HG03469 (cell line): ENCODE measurements at regions not wholly inside any gene's neighbourhood (a gene's known extent, or its start where the extent isn't known, plus 50 kb on each side); places are given as distances from the start of the nearest gene placed in this dataset.
"Not testable (repeated sequence)": the region's sequence is repeated elsewhere in the genome, so short reads cannot be mapped to it uniquely, and the experiment has no call there.

Experiments used
- ATAC-seq: cut with Tn5 transposase; IDR thresholded peaks from one replicate; pipeline ENCODE4 v1.9.1; 2021; ENCODE audit warnings: mild to moderate bottlenecking, moderate library complexity, moderate number of reproducible peaks; ENCODE audit not compliant: unreplicated experiment

DNA sequence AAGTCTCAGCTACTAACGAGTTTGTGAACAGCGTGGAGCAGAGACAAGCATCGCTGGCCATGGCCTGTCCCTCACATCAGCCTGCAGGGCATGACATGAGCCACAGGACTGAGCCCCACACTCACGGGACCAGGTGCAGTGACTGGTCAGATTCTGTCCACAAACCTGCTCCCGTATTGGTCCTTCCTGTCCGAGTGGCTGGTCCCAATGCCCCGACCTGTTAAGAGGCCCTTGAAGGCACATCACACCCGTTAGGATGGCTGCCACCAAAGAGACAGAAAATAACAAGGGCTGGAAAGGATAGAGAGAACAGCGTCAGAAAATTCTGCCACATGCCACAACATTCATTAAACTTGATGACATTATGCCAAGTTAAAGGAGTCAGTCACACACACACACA, 403.2 kb upstream of the MYT1L start:
- ATAC-seq: no peak

DNA sequence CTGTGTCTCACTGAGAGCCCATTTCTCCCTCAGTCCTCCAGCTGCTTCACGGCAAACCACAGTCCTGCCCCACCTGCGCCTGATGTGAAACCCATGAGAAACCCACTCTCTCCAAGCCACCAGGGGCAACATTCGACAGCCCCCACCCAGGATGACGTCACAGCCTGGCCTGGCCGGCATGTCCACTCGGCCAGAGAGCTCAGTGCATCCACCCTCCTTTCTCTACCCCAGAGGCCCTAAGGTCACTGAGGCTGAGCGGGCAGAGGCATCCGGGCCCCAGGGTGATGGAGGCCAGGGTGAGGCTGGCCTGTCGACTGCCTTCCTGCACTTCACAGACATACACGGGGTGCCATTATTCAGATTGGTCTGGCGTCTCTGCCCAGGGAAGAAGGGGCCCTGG, 402.7 kb upstream of the MYT1L start:
- ATAC-seq: no peak

DNA sequence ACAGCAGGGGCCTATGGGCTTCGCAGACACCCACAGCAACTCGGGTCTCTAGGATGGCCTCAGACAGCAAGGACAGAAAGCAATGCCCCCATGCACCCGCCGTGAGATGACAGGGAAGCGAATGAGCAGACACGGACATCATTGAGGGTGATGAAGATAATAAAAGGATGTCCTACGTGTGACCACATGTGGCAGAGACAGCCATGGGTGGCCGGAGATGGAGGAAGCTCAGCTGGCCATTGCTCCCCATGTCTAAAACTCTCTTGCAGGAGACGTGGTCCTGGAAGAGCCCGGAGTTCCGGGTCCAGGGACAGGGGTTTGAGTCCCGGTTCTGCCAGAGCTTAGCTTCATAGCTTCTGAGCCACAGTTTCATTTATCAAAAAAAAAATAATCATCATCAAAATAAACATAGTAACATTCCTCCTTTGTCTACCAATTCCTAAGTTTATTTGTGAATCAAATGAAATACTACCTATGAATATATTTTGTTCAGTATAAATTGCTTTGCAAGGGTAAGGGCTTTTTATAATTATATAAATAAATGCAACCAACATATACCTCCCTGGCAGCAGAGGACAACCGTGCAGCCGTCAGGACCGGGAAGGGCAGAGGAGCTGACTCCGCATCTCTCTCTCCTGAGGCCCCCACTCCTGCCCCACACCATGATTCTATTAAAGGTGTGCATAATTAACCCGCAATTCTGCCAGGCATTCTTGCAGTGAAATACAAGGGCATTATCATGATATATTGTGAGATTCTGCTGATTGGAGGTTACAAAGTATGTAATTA, 401.4 kb upstream of the MYT1L start:
- ATAC-seq: no peak

DNA sequence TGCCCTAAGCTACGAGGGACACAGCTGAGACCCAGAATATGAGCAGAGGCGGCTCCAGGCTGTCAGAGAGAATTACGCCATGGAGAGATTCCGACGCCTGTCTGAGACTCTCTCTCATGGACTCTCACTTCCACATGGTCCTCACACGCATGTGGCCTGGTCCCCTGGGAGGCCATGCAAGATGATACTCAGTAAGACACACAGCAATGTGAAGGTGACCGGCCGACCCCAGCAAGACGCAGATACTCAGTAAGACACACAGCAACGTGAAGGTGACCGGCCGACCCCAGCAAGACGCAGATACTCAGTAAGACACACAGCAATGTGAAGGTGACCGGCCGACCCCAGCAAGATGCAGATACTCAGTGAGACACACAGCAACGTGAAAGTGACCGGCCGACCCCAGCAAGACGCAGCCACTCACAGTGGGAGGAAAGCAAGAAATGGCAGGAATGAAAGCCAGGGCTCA, 400.8 kb upstream of the MYT1L start:
- no peak for ATAC-seq

DNA sequence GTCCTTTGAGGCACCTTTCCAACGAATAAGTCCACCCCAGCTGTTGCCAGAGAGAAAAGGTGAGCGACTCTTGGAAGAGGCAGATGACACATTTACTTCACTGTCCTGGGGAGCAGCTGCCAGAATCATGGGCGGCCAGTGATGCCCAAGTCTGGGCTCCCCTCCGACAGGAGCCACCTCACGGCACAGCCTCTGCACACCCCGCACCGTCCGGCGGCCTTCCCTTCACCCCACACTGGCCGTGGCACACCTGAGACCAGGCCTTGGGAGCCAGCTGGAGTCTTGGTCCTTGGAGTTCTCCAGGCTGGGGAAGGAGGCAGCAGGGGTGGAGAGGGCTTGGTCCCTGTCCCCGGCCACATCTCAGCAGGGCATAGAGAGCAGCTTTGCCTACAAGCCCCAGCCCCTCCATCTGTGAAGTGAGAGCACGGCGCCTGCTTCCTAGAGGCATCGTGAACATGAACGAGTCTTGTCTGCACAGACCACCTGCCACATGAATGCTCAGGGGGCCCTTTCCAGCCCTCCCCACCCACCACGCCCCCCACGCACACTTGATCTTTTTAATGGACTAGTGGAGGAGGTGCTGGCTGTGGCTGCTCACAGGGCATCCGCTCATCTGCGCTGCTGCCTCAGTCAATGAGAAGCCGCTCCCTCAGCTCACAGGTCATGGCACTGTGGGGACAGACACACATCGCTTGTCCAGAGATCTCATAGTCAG, 400.2 kb upstream of the MYT1L start:
- no peak for ATAC-seq

DNA sequence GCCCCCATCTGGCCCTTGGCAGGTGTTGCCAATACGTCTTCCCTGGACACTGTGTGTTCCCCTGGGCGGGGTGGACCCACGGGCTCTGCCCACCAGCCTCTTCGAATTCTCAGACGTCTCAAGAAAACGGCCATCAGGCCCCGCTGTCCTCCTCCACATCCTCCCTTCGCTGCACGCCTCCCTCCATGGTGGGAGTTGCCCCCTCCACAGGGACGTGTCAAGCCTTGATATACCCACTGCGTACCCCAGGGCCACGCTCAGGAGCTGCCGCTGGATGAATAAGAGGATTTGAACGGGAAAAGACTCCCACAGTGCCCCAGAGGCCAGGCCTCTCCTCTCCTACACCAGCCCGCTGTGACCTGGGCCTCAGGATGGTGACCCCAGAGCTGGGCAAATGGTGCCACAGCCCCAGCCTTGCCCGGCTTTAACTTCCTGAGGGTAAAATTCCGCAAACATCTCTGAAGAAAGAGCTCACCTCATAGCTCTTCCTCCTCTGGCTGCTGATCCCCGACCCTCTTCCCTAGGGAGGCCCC, 399.3 kb upstream of the MYT1L start:
- no peak for ATAC-seq

DNA sequence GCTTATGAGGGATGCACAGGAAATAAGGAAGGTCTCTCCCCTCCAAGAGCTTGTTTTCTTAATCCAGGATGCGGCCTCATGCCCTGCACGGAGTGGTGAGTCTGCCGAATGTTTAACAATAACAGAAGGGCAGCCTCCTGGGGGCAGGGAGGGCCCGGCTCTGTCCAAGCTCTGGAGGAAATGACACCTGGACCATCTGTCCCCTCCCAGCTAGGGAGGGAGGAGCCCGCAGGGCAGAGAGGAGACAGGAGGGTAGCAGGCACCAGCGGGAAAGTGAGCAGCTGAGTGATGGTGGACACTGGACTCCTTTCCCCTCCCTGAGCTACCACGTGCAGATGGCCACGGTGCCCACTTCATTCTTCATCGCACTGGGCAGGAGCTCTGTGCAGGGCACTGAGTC, 398.2 kb upstream of the MYT1L start:
- ATAC-seq: no peak

DNA sequence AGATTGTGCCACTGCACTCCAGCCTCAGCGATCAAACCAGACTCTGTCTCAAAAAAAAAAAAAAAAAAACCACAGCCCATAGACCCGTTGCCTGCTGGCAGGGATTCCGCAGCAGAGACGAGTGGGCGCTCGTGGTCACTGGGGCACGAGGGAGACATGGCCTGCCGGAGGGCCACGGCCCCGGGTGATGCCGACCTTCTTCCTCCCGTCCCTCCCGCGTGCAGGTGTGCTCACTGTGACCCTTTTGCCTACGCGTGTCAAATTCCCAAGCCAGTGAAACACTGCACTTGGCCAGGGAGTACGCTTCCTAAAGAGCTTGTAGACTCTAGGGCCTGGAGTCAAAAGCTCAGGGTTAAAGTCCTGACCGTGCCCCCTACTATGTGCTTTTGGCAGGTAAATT, 397.6 kb upstream of the MYT1L start:
- ATAC-seq: no peak

DNA sequence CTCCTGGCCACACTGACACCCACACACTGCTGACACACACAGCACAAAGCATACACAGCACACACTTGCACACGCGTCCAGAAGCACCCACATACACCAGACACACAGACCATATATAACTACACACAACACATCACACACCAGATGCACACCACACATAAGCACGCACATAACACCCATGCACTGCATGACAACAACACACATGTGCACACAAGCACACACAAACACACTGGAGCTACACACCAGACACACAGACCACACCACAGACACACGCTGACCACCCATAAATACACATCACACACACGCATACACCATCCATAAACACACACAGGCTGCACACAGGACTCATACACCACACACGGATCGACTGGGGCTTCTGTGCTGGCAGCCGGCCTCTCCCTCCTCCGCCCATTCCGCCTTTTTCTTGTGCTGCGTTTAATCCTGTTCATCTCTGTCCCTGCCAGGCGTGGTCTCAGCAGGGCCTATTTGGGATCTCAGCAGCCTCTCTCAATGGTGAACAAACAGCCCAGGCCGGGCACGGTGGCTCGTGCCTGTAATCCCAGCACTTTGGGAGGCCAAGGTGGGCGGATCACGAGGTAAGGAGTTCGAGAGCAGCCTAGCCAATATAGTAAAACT, 396.9 kb upstream of the MYT1L start:
- ATAC-seq: no peak

DNA sequence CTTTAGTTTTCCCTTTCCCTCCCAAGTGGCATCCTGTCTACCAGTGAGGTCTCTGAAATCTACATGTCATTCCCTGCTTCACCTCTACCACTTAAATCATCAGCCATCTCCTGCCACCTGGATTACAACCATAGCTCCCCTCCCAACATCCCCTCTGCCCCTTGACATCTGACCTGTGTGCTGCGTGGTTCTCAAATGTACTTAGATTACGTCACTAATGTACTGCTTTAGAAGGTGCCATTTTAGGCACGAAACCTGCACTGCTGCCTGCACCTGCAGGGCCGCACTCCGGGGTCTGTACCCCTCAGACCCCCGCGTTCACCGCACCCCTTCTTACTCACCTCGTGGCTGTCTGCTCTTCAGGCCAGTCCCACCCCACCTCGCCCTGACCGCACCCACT, 395.1 kb upstream of the MYT1L start:
- ATAC-seq: no peak

DNA sequence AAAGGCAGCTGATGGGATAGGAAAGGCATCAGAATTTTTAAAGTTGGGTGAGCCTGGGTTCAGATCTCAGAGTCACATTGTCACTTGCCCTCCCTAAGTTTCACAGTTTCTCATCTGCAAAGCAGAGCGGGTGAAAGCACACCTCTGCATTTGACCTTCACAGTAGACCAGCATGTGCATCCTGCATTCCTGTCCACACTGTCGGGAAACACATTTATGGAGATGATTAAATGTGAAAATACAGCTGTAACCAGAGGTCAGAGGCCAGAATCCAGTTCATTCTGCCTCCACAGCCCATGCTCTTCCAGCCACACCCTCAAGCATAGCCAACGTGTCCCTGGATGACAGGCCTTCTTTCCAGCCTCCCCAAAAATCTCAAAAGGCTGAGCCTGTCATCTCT, 392.0 kb upstream of the MYT1L start:
- ATAC-seq: no peak

DNA sequence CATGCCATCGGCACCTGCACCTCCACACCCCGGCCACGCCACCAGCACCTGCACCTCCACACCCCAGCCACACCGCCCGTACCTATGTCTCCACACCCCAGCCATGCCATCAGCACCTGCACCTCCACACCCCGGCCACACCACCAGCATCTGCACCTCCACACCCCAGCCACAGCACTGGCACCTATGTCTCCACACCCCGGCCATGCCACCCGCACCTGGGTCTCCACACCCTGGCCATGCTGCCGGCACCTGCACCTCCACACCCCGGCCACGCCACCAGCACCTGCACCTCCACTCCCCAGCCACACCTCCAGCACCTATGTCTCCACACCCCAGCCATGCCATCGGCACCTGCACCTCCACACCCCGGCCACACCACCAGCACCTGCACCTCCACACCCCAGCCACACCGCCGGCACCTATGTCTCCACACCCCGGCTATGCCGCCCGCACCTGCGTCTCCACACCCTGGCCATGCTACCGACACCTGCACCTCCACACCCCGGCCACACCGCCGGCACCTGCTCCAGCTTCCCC, 390.3 kb upstream of the MYT1L start:
- no peak for ATAC-seq

DNA sequence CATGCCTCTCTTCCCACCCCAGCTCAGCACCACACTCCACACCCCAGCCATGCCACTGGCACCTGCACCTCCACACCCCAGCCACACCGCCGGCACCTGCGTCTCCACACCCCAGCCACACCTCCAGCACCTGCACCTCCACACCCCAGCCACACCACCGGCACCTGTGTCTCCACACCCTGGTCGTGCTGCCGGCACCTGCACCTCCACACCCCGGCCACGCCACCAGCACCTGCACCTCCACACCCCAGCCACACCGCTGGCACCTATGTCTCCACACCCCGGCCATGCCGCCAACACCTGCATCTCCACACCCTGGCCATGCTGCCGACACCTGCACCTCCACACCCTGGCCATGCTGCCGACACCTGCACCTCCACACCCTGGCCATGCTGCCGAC, 389.7 kb upstream of the MYT1L start:
- not testable (repeated sequence) for ATAC-seq

DNA sequence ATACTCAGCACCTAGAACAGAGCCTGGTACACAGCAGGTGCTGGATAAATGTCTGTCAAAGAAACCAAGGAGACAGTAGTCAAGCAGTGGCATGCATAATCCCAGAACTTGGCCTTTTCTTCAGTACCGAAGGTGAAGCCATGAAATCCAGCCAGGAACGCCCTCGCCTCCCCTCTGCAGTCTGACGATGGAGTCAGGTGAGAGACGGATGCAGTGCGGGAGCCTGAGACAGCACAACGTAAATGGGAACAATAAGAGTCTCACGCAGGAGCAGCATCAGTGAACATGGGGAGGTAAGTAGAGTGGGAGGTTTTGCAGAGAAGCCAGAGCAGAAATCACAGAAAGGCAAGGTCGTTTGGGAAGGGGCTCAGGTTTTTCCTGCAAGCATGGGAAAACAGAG, 389.3 kb upstream of the MYT1L start:
- ATAC-seq: no peak

DNA sequence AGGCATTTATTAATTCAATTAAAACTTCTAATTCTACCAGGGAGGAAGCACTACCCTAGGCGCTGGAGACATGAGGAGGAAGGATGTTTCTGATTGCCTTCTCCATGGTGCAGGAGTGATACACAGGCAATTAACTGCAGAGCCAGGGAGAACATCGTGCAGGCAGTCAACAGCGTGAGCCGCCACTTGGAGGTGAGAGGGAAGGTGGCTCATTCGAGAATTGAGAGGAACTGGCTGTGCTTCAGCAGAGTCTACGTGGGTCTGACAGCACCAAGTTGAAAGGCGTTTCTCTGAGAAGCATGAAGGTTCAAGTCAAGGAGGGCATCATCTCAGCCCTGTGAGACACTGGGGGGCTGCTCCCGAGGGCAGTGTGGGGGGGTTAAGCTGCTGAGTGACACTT, 388.7 kb upstream of the MYT1L start:
- ATAC-seq: no peak

DNA sequence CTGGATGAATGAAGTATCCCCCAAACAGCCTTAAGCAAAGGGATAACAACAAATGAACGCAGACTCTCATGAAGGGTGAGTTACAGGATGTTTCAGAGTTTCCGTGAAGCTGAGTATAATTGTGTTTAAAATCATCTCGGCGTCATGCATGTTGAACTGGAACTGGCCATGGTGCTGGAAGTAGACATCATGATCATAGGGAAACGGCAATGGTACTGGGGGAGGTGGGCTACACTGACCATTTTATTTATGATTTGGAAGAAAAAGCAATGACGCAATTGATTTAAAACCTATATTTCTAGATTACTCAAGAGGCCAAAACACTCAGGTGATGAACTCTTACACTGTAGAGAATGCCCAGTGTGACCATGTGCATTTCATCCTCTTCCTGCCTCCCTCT, 387.9 kb upstream of the MYT1L start:
- ATAC-seq: no peak

DNA sequence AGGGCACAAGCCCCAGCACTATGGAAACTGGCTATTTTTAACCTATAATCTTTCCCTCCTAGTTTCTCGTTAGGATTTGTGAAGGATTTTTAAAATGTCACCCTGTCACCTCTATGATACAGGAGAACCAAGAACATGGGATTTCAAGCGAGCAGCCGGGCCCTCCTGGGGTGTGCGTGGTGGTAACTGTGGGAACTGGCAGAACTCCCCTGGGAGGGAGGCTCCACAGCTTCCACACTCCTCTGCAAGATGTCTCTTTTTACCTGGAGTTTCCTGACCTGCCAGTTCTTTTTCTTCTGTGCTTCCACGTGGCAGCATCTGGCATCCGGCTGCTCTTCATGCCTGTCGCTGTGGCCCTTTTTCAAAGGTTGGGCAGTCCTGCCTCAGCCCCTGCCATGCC, 386.3 kb upstream of the MYT1L start:
- no peak for ATAC-seq

DNA sequence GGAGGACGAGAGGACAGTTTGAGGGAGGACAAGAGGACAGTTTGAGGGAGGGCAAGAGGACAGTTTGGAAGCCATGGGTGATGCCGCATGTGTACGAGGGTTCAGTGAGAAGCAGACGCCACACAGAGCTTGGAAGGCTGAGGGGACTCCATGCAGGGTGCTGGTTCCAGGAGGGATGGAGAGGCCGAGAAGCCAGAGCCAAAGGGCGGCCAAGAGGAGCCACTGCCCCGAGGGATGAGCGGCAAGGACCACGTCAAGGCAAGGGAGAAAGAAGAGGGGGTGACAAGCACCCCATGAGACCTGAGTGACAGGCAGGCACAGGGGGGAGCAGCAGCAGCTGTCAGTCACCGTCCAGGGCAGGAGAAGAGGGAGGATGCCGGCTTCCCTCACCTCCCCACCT, 385.7 kb upstream of the MYT1L start:
- ATAC-seq: no peak

DNA sequence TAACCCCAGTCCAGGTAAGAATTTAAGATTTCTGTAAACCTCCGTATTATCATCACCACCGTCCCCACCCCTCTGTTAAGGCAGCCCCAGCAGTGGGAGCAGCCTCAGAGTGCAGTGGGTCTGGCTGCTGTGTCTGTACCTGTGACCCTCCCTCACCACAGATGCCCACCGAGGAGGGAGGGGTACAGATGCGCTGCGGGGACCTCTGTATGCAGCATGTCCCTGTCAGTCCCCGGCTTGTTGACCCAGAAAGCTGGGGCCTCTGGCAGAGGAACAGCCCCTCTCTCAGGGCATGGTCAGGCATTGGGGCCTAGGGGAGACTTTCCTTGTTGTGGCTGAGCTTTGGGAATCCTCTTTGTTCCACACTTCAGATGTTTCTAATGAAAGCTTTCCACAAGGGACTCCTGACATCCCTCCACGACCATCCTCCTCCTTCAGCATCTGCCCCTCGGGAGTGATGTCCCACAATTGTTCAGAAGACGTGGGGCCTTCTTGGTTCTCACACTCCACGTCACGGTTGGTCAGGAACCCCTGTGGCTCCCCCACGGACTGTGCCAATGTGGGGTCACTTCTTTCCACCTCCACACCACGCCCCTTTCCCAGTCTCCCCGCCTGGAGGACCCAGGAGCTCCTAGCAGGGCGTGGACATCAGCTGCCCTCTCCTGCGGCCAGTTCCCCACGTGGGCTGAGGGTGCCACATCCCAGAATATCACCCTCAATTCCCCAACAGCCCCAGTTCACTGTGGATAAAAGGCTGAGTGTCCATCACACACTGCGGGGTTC, 384.2 kb upstream of the MYT1L start:
- no peak for ATAC-seq

DNA sequence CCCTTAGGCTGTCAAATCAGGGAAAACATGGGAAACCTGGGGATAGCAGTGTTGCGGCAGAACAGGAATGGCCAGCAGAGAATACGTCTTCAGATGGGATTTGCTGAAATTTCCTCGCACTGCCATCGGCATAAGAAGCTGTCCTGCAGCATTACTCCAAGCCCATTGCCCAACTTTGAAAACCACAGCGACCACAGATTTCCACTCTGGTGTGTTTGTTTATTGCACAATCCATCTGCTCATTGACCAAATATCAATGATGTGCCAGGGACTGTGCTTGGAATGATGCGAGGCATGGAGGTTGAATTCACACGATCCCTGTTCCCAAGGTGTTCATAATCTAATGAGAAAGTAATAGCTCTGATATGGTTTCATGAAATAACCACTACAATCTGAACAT, 383.3 kb upstream of the MYT1L start:
- ATAC-seq: no peak

DNA sequence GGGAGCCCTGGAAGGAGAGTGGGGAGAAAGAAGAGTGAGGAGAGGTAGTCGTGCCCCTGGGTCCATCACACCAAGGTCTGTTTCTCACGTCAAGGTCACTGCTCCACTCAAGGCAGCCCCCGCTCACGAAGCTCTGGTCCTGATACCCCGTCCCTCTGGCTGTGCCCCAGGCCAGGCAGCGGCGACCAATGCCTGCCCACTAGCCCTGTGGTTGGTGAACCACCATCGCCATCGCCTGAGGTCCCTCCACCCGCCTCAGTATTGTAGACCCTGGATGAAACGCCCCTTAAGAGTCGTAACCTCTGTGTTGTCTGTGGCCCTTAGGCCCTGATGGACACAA, 378.3 kb upstream of the MYT1L start:
- ATAC-seq: no peak
